ENCODE measurements at regions not wholly inside any gene's neighbourhood (a gene's known extent, or its start where the extent isn't known, plus 50 kb on each side); places are given as distances from the start of the nearest gene placed in this dataset.

DNA sequence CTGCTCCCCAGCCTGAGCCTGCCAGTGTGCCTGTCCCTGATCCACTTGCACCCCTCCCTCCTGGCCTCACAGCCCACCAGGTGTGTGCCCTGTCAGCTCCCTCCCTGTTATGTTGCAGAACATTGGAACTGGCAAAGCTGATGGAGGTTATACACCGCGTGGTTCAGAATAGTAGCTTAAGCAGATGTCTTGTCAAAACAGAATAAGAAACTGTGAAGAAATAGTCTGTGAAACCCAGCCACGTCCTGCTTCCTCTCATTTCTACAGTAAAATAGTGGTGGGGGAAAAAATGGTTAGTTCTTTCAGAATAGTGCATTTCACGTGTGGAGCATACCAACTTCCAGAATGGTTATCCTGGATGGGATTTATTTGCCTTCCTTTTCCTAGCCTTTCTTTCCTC lies 161.2 kb upstream of the NAV2 start (continued):
- TF ChIP-seq ASH2L (IDR thresholded peaks at IDR 0.05; ENCODE audit: borderline replicate concordance, low read depth), result no peak
- no peak for TF ChIP-seq BRCA1 (IDR thresholded peaks at IDR 0.05; ENCODE audit: low read depth, low read length)
- TF ChIP-seq, protein P1, sequence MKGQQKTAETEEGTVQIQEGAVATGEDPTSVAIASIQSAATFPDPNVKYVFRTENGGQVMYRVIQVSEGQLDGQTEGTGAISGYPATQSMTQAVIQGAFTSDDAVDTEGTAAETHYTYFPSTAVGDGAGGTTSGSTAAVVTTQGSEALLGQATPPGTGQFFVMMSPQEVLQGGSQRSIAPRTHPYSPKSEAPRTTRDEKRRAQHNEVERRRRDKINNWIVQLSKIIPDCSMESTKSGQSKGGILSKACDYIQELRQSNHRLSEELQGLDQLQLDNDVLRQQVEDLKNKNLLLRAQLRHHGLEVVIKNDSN (IDR thresholded peaks at IDR 0.05; ENCODE audit: borderline replicate concordance, extremely low read length, insufficient read depth, low read depth, low read length), result no peak
- no peak for TF ChIP-seq POLR2AphosphoS2 (IDR thresholded peaks at IDR 0.05; ENCODE audit: low read depth, low read length)
- TF ChIP-seq, protein P2, sequence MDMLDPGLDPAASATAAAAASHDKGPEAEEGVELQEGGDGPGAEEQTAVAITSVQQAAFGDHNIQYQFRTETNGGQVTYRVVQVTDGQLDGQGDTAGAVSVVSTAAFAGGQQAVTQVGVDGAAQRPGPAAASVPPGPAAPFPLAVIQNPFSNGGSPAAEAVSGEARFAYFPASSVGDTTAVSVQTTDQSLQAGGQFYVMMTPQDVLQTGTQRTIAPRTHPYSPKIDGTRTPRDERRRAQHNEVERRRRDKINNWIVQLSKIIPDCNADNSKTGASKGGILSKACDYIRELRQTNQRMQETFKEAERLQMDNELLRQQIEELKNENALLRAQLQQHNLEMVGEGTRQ (IDR thresholded peaks at IDR 0.05; ENCODE audit: borderline replicate concordance, low read depth, low read length), result no peak

DNA sequence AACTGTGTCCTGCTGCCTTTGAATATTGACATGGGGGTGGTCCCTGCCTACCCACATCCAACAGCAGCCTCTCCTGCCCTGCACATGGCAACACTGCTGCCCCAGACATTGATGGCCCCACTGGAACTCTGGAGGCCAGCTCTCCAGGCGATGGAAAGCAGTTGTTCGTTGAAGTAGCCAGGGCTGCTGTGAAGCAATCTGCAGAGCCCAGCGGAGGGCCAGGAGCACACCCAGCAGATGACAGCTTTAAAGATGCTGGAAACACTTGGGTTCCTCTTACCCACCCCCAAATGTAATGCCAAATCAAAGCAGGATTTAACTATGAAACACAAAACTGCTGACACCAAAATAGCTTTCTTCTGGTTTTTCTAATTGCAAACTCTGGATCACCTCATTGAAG lies 165.6 kb upstream of the NAV2 start:
- FAIRE-seq (no peak), DNase-seq (ENCODE audit: low read depth, low spot score) (no peak), ATAC-seq (no peak)
- Histone ChIP-seq H3K79me2 (ENCODE audit: control insufficient read depth, insufficient read depth, low read length) (no peaks in the 10 kb centered on the region), H3K4me3 (no peak overlapping the region), H3K27ac (ENCODE audit: control insufficient read depth, insufficient read depth) (no peak overlapping the region), H2AFZ (ENCODE audit: control insufficient read depth, low read depth, low read length) (no peak overlapping the region; the same call in 1 of the 2 replicates), H3K4me2 (ENCODE audit: control insufficient read depth, insufficient read depth) (no peak overlapping the region; the same call in 1 of the 2 replicates), H4K20me1 (ENCODE audit: control insufficient read depth, insufficient read depth) (no peaks in the 10 kb centered on the region), H3K36me3 (ENCODE audit: control insufficient read depth in 2 of 2, insufficient read depth in 2 of 2, low read length in 1 of 2) (no peaks in the 10 kb centered on the region), H3K4me1 (ENCODE audit: control insufficient read depth, insufficient read depth, low read length) (peaks cover 12% of the 10 kb centered on the region), H3K9ac (ENCODE audit: control insufficient read depth, insufficient read depth, low read length) (no peak overlapping the region), H3K27me3 (replicated peaks in 1 of 2; ENCODE audit: control insufficient read depth in 2 of 2, insufficient read depth in 2 of 2, low read length in 1 of 2) (no peaks in the 10 kb centered on the region), H3K9me3 (replicated peaks; ENCODE audit: control insufficient read depth, insufficient read depth, low read length) (no peaks in the 10 kb centered on the region)
- in situ Hi-C loops (cut with MboI), result no loop called here
- no TSS peak for BruUV-seq (replicated peaks)
- TF ChIP-seq FOS (IDR thresholded peaks at IDR 0.05; ENCODE audit: borderline replicate concordance, extremely low read depth, insufficient read length), result no peak
- TF ChIP-seq, protein P3, sequence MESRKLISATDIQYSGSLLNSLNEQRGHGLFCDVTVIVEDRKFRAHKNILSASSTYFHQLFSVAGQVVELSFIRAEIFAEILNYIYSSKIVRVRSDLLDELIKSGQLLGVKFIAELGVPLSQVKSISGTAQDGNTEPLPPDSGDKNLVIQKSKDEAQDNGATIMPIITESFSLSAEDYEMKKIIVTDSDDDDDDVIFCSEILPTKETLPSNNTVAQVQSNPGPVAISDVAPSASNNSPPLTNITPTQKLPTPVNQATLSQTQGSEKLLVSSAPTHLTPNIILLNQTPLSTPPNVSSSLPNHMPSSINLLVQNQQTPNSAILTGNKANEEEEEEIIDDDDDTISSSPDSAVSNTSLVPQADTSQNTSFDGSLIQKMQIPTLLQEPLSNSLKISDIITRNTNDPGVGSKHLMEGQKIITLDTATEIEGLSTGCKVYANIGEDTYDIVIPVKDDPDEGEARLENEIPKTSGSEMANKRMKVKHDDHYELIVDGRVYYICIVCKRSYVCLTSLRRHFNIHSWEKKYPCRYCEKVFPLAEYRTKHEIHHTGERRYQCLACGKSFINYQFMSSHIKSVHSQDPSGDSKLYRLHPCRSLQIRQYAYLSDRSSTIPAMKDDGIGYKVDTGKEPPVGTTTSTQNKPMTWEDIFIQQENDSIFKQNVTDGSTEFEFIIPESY (IDR thresholded peaks at IDR 0.05), result no peak
- TF ChIP-seq PML (IDR thresholded peaks at IDR 0.05; ENCODE audit: low read length), result no peak
- no peak for TF ChIP-seq ZNF622 (IDR thresholded peaks at IDR 0.05)
- TF ChIP-seq, protein P4, sequence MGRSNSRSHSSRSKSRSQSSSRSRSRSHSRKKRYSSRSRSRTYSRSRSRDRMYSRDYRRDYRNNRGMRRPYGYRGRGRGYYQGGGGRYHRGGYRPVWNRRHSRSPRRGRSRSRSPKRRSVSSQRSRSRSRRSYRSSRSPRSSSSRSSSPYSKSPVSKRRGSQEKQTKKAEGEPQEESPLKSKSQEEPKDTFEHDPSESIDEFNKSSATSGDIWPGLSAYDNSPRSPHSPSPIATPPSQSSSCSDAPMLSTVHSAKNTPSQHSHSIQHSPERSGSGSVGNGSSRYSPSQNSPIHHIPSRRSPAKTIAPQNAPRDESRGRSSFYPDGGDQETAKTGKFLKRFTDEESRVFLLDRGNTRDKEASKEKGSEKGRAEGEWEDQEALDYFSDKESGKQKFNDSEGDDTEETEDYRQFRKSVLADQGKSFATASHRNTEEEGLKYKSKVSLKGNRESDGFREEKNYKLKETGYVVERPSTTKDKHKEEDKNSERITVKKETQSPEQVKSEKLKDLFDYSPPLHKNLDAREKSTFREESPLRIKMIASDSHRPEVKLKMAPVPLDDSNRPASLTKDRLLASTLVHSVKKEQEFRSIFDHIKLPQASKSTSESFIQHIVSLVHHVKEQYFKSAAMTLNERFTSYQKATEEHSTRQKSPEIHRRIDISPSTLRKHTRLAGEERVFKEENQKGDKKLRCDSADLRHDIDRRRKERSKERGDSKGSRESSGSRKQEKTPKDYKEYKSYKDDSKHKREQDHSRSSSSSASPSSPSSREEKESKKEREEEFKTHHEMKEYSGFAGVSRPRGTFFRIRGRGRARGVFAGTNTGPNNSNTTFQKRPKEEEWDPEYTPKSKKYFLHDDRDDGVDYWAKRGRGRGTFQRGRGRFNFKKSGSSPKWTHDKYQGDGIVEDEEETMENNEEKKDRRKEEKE (IDR thresholded peaks at IDR 0.05), result no peak
- no peak for TF ChIP-seq SMARCA5 (IDR thresholded peaks at IDR 0.05)
- TF ChIP-seq EED (IDR thresholded peaks at IDR 0.05; ENCODE audit: low read depth), result no peak
- TF ChIP-seq CHD4 (IDR thresholded peaks at IDR 0.05), result no peak
- TF ChIP-seq, protein P5, sequence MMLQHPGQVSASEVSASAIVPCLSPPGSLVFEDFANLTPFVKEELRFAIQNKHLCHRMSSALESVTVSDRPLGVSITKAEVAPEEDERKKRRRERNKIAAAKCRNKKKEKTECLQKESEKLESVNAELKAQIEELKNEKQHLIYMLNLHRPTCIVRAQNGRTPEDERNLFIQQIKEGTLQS (IDR thresholded peaks at IDR 0.05; ENCODE audit: borderline replicate concordance, extremely low read depth, low read depth, low read length), result no peak
- no peak for TF ChIP-seq RAD21 (IDR thresholded peaks at IDR 0.05; ENCODE audit: insufficient read depth, low read depth, low read length)
- ChIA-PET CTCF (interaction anchor here (0.6 to 1.9 kb wide), 9 partner anchors 9 to 476 kb away, joined by 3 to 5 read pairs (median 3); no protein-coding TSS in a partner anchor), POLR2A (no interaction called here), RAD21 (ENCODE audit: unreplicated experiment) (interaction anchor here (0.9 to 1.4 kb wide), 2 partner anchors 138 to 220 kb away, joined by 4 to 7 read pairs; no protein-coding TSS in a partner anchor), SMC1A (ENCODE audit: uncharacterized antibody, unreplicated experiment) (interaction anchor here (0.7 to 1.7 kb wide), 6 partner anchors 9 to 476 kb away, joined by 3 to 4 read pairs (median 3); no protein-coding TSS in a partner anchor)
- intact Hi-C loops (cut with micrococcal nuclease; ENCODE audit: unreplicated experiment), result no loop called here
- 67% methylated on average over 3 of the region's 3 CpGs for WGBS (ENCODE audit: insufficient coverage, insufficient replicate concordance, low lambda C conversion rate, missing lambda C conversion rate)

All from GM12878 (cell line).